ENCODE measurements at regions not wholly inside any gene's neighbourhood (a gene's known extent, or its start where the extent isn't known, plus 50 kb on each side); places are given as distances from the start of the nearest gene placed in this dataset.

GRCh38 chr22:47564651-47565434, 802.4 kb downstream of the TBC1D22A start:
- DNase-seq (ENCODE audit: low read depth in 4 of 4, low spot score in 2 of 4): no peak

- DNase-seq (ENCODE audit: low read depth in 4 of 4, low spot score in 2 of 4): no peak
These were observed 801.7 kb downstream of the TBC1D22A start for GRCh38 chr22:47564158-47564450.

- no peak for DNase-seq (ENCODE audit: low read depth in 4 of 4, low spot score in 2 of 4)
These were observed 801.1 kb downstream of the TBC1D22A start for GRCh38 chr22:47563406-47564157.

GRCh38 chr22:47561766-47562165, 799.3 kb downstream of the TBC1D22A start:
- no peak for DNase-seq (ENCODE audit: low read depth in 4 of 4, low spot score in 2 of 4)

GRCh38 chr22:47561115-47561675, 798.7 kb downstream of the TBC1D22A start:
- no peak for DNase-seq (ENCODE audit: low read depth in 4 of 4, low spot score in 2 of 4)

- no peak for DNase-seq (ENCODE audit: low read depth in 4 of 4, low spot score in 2 of 4)
These were observed 796.6 kb downstream of the TBC1D22A start for GRCh38 chr22:47558828-47559700.

GRCh38 chr22:47556473-47556872, 794.0 kb downstream of the TBC1D22A start:
- DNase-seq (ENCODE audit: low read depth in 4 of 4, low spot score in 2 of 4): no peak

GRCh38 chr22:47553436-47553835, 791.0 kb downstream of the TBC1D22A start:
- DNase-seq (ENCODE audit: low read depth in 4 of 4, low spot score in 2 of 4): no peak

- DNase-seq (ENCODE audit: low read depth in 4 of 4, low spot score in 2 of 4): no peak
These were observed 790.2 kb downstream of the TBC1D22A start for GRCh38 chr22:47552541-47553205.

GRCh38 chr22:47552024-47552423, 789.6 kb downstream of the TBC1D22A start:
- no peak for DNase-seq (ENCODE audit: low read depth in 4 of 4, low spot score in 2 of 4)

GRCh38 chr22:47551431-47551775, 789.0 kb downstream of the TBC1D22A start:
- no peak for DNase-seq (ENCODE audit: low read depth in 4 of 4, low spot score in 2 of 4)

GRCh38 chr22:47550524-47551430, 788.3 kb downstream of the TBC1D22A start:
- no peak for DNase-seq (ENCODE audit: low read depth in 4 of 4, low spot score in 2 of 4)

GRCh38 chr22:47549741-47550340, 787.4 kb downstream of the TBC1D22A start:
- DNase-seq (ENCODE audit: low read depth in 4 of 4, low spot score in 2 of 4): no peak

- no peak for DNase-seq (ENCODE audit: low read depth in 4 of 4, low spot score in 2 of 4)
These were observed 786.7 kb downstream of the TBC1D22A start for GRCh38 chr22:47548953-47549740.

- no peak for DNase-seq (ENCODE audit: low read depth in 4 of 4, low spot score in 2 of 4)
These were observed 785.6 kb downstream of the TBC1D22A start for GRCh38 chr22:47547881-47548650.

GRCh38 chr22:47547239-47547661, 784.8 kb downstream of the TBC1D22A start:
- DNase-seq (ENCODE audit: low read depth in 4 of 4, low spot score in 2 of 4): no peak

- DNase-seq (ENCODE audit: low read depth in 4 of 4, low spot score in 2 of 4): no peak
These were observed 782.2 kb downstream of the TBC1D22A start for GRCh38 chr22:47544696-47545095.

All from left renal cortex interstitium (tissue), 4 donors.